Heart left ventricle (tissue), 13 donors: ENCODE measurements at regions not wholly inside any gene's neighbourhood (a gene's known extent, or its start where the extent isn't known, plus 50 kb on each side); places are given as distances from the start of the nearest gene placed in this dataset.

Source experiments
- POLR2A ChIP-seq, 2 donors: fragments of 450-650 bp; IDR thresholded peaks; one replicate each; pipeline ENCODE4 v1.6.1; 2017; ENCODE audit warnings: antibody characterized with exemption in 2 of 2, mild to moderate bottlenecking in 2 of 2, moderate library complexity in 2 of 2
- TF ChIP-seq, protein P1 (sequence below), 12 donors: fragments of 200-600 bp; sonication (generic) in 4 of 12; IDR thresholded peaks; one replicate each; pipeline versions ENCODE4 v1.5.0 to v1.8.0; 2018 to 2022; ENCODE audit warnings: antibody characterized with exemption in 12 of 12, mild to moderate bottlenecking in 5 of 12
- donor health status: ischemic (EF 13 %, LVEDD 7.1; RV severe dilation, severe dysfunction).
- donor health status: DM: no; HTN: yes; CAD: no.
- donor health status: DM: no; HTN: no; CAD: no.
- donor health status: ischemic (EF 25% LVEDD 6.9; RV normal size, moderate dysfunction).
- donor health status: ischemic (EF 25% LVEDD 5.7; RV mildly dilated, moderate dysfunction).
- donor health status: ischemic (EF 35%, LVEDD 5.7; RV mildly dilated, moderate dysfunction).
- donor health status: nonischemic (EF 11% LVEDD 7.7; RV severe dilation, severe dysfunction).
- donor health status: DM: yes; HTN: yes; CAD: no.
- donor health status: PGD.
- donor health status: ischemic (EF 29% LVEDD 5.4; RV normal size, mild dysfunction).
- donor health status: nonischemic (EF 23%, LVEDD 6.1; RV moderate dilation, normal function).

GRCh38 chr5:166046956-166047355 is 2244.5 kb upstream of the WWC1 start:
- TF ChIP-seq, protein P1, sequence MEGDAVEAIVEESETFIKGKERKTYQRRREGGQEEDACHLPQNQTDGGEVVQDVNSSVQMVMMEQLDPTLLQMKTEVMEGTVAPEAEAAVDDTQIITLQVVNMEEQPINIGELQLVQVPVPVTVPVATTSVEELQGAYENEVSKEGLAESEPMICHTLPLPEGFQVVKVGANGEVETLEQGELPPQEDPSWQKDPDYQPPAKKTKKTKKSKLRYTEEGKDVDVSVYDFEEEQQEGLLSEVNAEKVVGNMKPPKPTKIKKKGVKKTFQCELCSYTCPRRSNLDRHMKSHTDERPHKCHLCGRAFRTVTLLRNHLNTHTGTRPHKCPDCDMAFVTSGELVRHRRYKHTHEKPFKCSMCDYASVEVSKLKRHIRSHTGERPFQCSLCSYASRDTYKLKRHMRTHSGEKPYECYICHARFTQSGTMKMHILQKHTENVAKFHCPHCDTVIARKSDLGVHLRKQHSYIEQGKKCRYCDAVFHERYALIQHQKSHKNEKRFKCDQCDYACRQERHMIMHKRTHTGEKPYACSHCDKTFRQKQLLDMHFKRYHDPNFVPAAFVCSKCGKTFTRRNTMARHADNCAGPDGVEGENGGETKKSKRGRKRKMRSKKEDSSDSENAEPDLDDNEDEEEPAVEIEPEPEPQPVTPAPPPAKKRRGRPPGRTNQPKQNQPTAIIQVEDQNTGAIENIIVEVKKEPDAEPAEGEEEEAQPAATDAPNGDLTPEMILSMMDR (IDR thresholded peaks at IDR 0.05), result no peak
- TF ChIP-seq POLR2A (IDR thresholded peaks at IDR 0.05), result no peak
